ENCODE measurements at regions not wholly inside any gene's neighbourhood (a gene's known extent, or its start where the extent isn't known, plus 50 kb on each side); places are given as distances from the start of the nearest gene placed in this dataset.

DNA sequence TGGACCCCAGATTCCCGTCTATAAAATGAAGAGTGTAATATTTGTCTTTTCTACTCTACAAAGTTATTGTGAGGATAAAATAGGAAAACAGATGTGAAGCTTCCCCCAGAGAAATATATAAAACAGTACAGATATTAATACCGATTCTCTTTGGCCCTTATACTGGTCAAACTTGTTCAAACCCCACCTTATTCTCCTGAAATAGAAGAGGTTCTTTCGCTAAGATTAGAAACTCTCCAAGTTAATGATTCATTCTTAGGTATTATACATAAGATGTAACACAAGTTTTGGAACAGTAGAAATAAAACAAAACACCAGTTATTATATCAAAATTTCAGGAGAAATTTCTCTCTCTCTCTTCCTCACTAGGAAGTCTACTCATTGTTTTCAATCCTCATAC is 852.4 kb upstream of the ADAMTS5 start:
- no peaks in the 10 kb centered on the region for H3K36me3 Mint-ChIP-seq
- H3K27ac Mint-ChIP-seq = no peak overlapping the region
- H3K4me3 Mint-ChIP-seq = no peak overlapping the region
- no peaks in the 10 kb centered on the region for H3K9me3 Mint-ChIP-seq
- no peaks in the 10 kb centered on the region for H3K4me1 Mint-ChIP-seq
- no peaks in the 10 kb centered on the region for H3K27me3 Mint-ChIP-seq

DNA sequence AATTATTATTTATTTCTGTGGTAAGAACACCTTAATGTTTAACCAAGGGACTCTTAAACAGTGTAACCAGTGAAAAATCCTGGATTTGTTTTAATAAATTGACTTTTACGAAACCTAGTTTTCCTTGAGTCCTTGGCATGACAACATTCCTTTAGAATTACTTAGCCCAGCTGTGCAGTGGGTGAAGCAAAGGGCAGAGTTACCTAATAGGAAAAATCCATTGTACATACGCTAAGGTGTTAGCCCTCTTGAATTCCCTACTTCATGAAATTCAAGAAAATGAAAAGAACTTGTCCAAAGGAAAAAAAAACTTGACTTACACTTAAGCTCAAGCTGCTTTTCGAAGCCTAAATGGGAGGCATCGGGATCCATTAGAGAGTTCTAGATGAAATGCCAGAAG is 852.0 kb upstream of the ADAMTS5 start:
- Mint-ChIP-seq H3K27me3 (no peaks in the 10 kb centered on the region), H3K9me3 (no peaks in the 10 kb centered on the region), H3K4me3 (no peak overlapping the region), H3K27ac (no peak overlapping the region), H3K4me1 (no peaks in the 10 kb centered on the region), H3K36me3 (no peaks in the 10 kb centered on the region)

DNA sequence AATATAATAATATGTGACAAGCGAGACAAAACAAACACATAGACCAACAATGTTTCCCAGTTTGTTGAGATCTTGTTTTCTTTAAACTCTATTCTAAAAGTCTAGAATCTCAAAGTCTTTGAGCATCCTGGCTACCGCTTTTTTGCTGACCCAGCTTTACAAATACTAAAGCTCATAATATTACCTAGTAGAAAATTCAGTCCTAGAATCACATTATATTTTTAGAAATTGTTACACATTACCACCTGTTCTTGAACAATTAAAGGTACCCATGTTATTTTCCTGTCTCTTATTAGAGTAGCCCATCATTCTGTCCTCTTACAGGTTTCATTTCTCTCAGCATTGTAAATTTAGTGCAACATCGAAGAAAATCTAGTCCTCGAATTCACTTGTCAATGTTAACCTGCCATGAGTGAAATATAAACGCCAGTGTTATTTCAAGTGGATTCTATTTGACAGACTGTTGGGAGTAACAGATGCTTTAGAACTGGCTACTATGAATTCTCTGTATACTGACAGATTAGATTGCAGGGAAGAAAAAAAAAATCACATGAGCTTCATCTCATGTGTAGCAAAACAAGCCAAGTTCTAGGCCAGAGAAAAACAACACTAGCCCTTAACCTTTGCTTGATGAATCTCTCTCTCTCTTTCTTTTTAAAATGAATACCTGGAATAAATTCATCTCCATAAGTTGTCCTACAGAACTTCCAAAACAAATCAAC is 851.2 kb upstream of the ADAMTS5 start:
- Mint-ChIP-seq H3K9me3 (no peaks in the 10 kb centered on the region), H3K36me3 (no peaks in the 10 kb centered on the region), H3K27ac (no peak overlapping the region), H3K27me3 (no peaks in the 10 kb centered on the region), H3K4me3 (no peak overlapping the region), H3K4me1 (no peaks in the 10 kb centered on the region)

DNA sequence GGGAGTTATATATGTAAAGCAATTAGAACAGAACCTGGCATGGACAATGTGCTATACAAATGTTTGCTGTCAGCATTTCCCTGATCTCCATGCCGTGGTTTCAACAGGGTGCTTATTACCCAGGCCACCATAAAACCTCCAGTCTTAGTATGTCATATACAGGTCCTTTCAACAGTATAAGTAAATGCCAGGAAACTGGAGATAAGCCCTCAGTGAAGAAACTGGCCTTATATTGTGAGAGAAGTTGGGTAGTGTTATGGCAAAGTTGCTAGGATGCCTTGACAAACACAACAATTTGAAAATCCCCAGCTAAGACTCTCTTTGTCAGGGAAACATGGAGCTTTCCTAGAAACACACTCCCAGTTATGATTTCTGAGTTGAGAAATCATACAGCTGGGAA is 850.2 kb upstream of the ADAMTS5 start:
- Mint-ChIP-seq H3K36me3 (no peaks in the 10 kb centered on the region), H3K9me3 (no peaks in the 10 kb centered on the region), H3K4me3 (no peak overlapping the region), H3K27ac (no peak overlapping the region), H3K27me3 (no peaks in the 10 kb centered on the region), H3K4me1 (no peaks in the 10 kb centered on the region)

DNA sequence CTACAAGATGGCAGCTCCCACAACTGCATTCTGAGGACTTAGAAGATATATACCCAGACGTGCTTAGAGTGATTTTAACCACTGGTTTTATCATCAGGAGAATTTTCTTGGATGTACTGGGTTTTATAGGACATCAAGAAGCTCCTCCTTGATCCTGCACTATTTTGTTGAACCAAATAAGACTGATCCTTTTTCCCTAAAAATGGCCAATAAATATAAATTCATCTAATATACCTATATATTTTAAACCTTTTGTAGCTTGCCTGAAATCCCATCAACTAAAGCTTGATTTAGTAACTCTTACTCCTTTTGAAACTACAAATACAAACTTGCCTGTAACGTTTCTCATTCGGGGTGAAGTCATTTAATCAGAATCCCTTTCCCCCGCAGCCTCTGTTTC is 849.4 kb upstream of the ADAMTS5 start:
- Mint-ChIP-seq H3K4me1 (no peaks in the 10 kb centered on the region), H3K27me3 (no peaks in the 10 kb centered on the region), H3K36me3 (no peaks in the 10 kb centered on the region), H3K27ac (no peak overlapping the region), H3K4me3 (no peak overlapping the region), H3K9me3 (no peaks in the 10 kb centered on the region)

DNA sequence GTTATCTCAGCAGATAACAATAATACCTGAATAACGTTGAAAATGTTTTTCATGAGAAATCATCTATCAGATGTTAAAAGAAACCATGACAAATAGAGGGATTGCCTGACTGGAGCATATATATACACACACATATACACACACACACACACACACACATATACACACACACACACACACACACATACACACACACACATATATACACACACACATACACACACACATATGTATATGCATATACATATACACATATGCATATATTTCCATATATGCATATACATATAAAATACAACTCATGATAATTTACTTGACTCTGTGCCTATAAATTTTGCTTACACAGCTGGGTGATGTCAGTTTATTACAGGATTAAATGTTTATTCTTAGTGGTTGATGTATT is 847.3 kb upstream of the ADAMTS5 start:
- no peak overlapping the region for H3K27ac Mint-ChIP-seq
- no peaks in the 10 kb centered on the region for H3K9me3 Mint-ChIP-seq
- H3K4me1 Mint-ChIP-seq = no peaks in the 10 kb centered on the region
- no peaks in the 10 kb centered on the region for H3K27me3 Mint-ChIP-seq
- no peak overlapping the region for H3K4me3 Mint-ChIP-seq
- no peaks in the 10 kb centered on the region for H3K36me3 Mint-ChIP-seq

DNA sequence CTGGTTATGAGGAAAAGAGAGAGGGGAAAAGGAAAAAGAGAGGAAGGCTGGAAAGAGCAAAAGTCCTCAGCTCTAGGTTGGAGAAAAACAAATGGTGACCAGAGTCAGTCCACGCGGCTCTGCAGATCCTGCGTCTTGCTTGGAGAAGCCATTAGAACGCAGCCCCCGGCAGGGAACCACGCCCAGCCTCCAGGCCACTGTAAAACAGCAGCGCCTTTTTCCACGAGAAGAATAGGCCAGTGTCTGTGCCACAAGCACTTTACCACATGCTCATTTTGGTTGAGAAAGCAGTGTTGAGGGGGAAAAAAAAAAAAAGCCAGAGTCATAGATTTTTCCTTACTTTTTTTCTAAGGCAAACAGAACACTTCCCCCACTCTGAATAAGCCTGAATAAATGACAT is 846.9 kb upstream of the ADAMTS5 start:
- no peaks in the 10 kb centered on the region for H3K9me3 Mint-ChIP-seq
- H3K27me3 Mint-ChIP-seq = no peaks in the 10 kb centered on the region
- H3K27ac Mint-ChIP-seq = no peak overlapping the region
- H3K4me3 Mint-ChIP-seq = no peak overlapping the region
- H3K36me3 Mint-ChIP-seq = no peaks in the 10 kb centered on the region
- H3K4me1 Mint-ChIP-seq = no peaks in the 10 kb centered on the region

DNA sequence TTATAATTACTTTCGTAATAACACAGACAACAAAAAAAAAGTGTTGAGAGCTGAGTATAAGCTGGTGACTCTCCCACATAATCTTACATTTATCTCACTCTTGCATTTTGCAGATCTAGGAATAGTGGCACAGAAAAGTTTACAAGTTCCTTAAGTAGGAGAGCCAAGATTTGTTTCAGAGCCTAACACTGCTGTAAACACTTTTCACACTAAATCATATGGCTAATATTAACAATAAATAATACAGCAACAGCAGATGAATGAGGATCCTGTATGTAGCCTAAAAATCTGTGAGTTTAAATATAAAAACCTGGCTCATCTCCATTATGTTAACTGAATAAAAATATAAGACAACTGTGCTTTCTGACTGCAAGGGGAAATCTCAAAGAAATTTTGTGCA is 846.5 kb upstream of the ADAMTS5 start:
- no peak overlapping the region for H3K27ac Mint-ChIP-seq
- no peaks in the 10 kb centered on the region for H3K27me3 Mint-ChIP-seq
- no peak overlapping the region for H3K4me3 Mint-ChIP-seq
- no peaks in the 10 kb centered on the region for H3K36me3 Mint-ChIP-seq
- H3K9me3 Mint-ChIP-seq = no peaks in the 10 kb centered on the region
- H3K4me1 Mint-ChIP-seq = no peaks in the 10 kb centered on the region

DNA sequence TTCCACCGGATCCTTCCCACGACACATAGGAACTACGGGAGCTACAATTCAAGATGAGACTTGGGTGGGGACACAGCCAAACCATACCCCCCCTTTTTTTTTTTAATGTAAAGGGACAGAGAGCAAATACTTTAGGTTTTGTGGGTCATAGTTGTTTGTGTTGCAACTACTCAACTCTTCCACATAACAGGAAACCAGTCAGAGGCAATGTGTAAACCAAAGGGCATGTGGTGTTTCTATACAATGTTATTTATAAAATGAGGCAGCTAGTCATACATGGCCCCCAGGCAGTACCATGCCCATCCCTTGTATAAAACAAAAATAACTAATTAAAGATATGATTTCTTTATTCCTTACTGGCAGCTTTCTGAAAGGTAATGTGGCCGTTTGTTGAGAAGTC is 845.4 kb upstream of the ADAMTS5 start:
- H3K9me3 Mint-ChIP-seq = no peaks in the 10 kb centered on the region
- H3K27ac Mint-ChIP-seq = no peak overlapping the region
- H3K4me1 Mint-ChIP-seq = no peaks in the 10 kb centered on the region
- H3K4me3 Mint-ChIP-seq = no peak overlapping the region
- no peaks in the 10 kb centered on the region for H3K27me3 Mint-ChIP-seq
- H3K36me3 Mint-ChIP-seq = no peaks in the 10 kb centered on the region

DNA sequence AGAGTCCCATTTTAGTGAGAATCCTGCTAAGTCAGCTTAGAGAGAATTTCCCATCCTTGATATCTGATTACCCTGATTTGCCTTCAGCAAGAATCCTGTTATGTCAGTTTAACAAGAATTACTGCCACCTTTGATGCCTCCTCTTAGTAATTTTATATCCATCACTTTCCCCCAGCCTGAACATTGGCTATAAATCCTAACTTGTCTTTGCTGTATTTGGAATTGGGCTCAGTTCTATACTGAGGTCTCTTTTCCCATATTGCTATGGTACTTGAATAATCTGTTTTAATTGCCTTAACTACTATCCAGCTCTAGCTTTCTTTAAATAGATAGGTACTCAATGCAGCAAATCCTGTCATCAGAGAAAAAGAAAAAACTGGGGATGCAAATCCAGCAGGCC is 842.0 kb upstream of the ADAMTS5 start:
- Mint-ChIP-seq H3K27me3 (no peaks in the 10 kb centered on the region), H3K9me3 (no peaks in the 10 kb centered on the region)

DNA sequence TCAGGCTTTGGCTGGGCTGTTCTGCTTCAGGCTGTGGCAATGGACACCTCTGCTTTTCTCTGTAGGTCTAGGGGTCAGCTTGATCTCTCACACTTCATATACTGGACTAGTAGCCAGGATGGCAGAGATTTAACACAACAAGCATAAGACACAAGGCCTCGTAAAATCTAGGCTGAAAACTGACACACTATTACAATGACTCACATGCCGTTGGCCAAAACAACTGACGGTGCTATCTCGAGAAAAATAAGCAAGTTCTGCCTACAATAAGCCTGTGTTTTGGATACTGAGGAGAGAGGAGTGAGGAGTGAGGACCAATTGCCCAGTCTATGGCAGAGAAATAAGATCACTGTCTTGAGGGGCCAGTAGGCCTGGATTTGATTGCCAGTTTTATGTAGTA is 840.7 kb upstream of the ADAMTS5 start:
- no peaks in the 10 kb centered on the region for H3K36me3 Mint-ChIP-seq
- no peaks in the 10 kb centered on the region for H3K4me1 Mint-ChIP-seq
- H3K9me3 Mint-ChIP-seq = no peaks in the 10 kb centered on the region
- no peak overlapping the region for H3K4me3 Mint-ChIP-seq
- no peak overlapping the region for H3K27ac Mint-ChIP-seq
- H3K27me3 Mint-ChIP-seq = no peaks in the 10 kb centered on the region

More for the DNA sequence above, 842.0 kb upstream of the ADAMTS5 start:
- Mint-ChIP-seq H3K4me1 (no peaks in the 10 kb centered on the region), H3K4me3 (no peak overlapping the region), H3K36me3 (no peaks in the 10 kb centered on the region), H3K27ac (no peak overlapping the region)

DNA sequence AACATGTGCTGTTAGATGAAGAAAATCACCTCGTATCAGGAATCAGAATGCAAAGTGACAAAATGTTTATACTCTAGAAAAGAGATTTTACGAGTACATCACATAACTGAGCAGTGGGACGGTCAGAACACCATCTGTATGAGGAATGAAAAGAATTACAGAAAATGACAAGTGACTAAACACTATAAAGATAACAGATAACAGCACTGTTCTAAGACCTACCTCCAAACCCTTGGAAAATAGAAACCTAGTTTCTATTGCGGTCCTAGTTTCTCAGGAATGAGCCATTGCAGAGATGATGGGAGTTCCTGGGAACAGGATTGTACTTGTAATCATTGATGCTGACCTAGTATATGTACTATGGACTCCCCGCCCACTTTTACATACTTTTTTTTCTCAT is 839.4 kb upstream of the ADAMTS5 start:
- no peaks in the 10 kb centered on the region for H3K9me3 Mint-ChIP-seq
- no peak overlapping the region for H3K4me3 Mint-ChIP-seq
- H3K27me3 Mint-ChIP-seq = no peaks in the 10 kb centered on the region
- no peak overlapping the region for H3K27ac Mint-ChIP-seq
- no peaks in the 10 kb centered on the region for H3K36me3 Mint-ChIP-seq
- no peaks in the 10 kb centered on the region for H3K4me1 Mint-ChIP-seq

DNA sequence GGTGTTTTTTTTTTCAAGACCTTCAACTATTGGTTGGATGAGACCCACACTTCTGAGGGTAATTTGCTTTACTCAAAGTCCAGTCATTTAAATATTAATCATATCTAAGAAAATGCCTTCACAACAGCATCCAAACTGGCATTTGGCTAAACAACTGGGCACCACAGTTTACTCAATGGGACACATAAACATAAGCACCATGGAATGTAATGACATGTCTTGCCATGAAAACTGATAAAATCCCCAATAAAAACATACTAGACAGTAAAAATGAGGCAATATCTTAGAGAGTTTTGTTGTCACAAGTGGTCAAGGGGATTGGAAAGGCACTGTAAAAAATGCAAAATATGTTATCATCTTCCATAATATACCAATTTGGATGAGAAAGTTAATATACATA is 838.8 kb upstream of the ADAMTS5 start:
- Mint-ChIP-seq H3K27ac (no peak overlapping the region), H3K36me3 (no peaks in the 10 kb centered on the region), H3K27me3 (no peaks in the 10 kb centered on the region), H3K4me1 (no peaks in the 10 kb centered on the region), H3K4me3 (no peak overlapping the region), H3K9me3 (no peaks in the 10 kb centered on the region)

DNA sequence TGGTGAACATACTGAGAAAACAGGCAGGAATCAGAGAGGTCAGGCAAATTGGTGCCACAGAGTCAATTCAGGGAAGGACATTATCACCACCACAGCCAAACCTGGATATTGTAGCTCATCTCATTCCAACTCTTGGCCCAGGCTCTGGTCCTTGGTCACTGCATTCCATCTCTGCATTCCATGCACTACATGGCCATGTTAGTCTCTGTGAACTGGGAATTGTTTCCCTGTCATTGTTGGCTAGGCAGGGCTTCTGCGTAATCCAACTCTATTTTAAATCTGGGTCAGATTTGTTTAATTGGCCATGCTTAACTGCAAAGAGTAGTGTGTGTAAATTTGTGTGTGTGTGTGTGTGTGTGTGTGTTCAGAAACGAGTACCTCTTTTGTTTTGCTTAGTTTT is 837.6 kb upstream of the ADAMTS5 start:
- no peak overlapping the region for H3K4me3 Mint-ChIP-seq
- no peaks in the 10 kb centered on the region for H3K4me1 Mint-ChIP-seq
- no peak overlapping the region for H3K27ac Mint-ChIP-seq
- no peaks in the 10 kb centered on the region for H3K9me3 Mint-ChIP-seq
- H3K36me3 Mint-ChIP-seq = no peaks in the 10 kb centered on the region
- no peaks in the 10 kb centered on the region for H3K27me3 Mint-ChIP-seq

DNA sequence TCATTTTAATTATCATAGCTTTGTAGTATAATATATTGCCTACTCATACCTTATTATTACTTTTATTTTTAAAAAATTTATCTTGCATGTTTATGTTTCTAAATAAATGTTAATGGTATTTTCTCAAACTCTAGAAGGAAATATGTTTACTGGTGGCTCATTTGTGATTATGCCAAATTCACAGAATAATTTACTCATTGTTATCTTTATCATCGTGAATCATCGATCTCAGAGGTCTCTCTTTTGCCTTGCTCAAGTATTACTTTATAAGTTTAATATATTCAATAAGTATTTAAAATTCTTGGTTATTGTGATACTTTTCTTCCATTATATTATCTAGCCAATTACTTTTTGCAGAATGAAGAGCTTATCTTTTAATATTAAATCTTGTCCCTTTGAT is 836.7 kb upstream of the ADAMTS5 start:
- Mint-ChIP-seq H3K9me3 (no peaks in the 10 kb centered on the region), H3K36me3 (no peaks in the 10 kb centered on the region)

DNA sequence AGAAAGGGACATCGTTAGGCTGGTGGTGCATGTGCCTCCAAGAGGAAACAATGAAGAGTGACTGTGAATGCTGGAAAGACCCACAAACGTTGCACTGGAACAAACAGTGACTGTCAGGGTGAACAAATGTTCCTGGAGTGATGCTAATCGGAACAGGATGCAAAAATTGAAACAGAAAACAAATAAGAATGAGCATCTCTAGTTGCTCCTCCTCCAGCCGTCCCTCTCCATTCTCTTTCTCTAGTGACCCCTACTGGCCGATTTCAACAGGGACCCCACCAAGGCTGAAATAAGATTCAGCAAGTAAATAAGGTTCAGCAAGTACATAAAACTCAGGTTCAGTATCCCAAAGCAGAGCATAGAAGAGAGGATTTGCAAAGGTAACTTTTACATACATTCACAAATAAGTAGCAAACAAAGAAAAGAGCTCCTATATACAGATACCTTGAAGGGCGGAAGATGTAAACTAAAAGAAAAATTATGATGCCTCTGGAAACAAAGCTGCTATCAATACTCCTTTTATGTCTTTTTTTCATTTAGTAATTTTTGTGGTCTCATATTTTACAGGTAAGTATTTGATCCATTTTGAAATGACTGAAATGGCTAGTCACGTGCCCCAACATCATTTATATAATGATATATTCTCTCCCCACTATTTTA is 836.1 kb upstream of the ADAMTS5 start:
- H3K4me1 Mint-ChIP-seq = no peaks in the 10 kb centered on the region

More for the DNA sequence above, 836.7 kb upstream of the ADAMTS5 start:
- no peak overlapping the region for H3K27ac Mint-ChIP-seq
- no peak overlapping the region for H3K4me3 Mint-ChIP-seq
- H3K4me1 Mint-ChIP-seq = no peaks in the 10 kb centered on the region
- no peaks in the 10 kb centered on the region for H3K27me3 Mint-ChIP-seq

DNA sequence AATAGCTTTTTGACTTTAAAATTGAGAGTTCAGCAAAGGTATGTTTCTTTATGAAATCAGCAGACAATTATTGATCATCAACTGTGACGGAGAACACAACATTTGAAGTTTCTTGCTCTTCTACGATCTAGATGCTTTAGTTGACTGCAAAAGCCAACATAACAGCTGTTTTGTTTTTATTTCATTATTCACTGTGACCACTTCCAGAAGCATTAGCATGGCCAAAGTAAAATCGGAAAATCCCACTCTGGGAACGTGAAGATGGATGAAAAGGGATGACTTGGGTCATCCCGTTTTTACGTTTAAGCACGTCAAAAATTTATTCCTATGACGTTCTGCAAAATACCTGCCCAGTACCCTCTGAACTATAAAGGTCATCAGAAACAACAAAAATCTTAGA is 833.0 kb upstream of the ADAMTS5 start:
- Mint-ChIP-seq H3K4me1 (no peaks in the 10 kb centered on the region), H3K27ac (no peak overlapping the region), H3K27me3 (no peaks in the 10 kb centered on the region), H3K4me3 (no peak overlapping the region), H3K9me3 (no peaks in the 10 kb centered on the region), H3K36me3 (no peaks in the 10 kb centered on the region)

More for the DNA sequence above, 836.1 kb upstream of the ADAMTS5 start:
- no peaks in the 10 kb centered on the region for H3K36me3 Mint-ChIP-seq
- no peaks in the 10 kb centered on the region for H3K27me3 Mint-ChIP-seq
- no peak overlapping the region for H3K4me3 Mint-ChIP-seq
- no peaks in the 10 kb centered on the region for H3K9me3 Mint-ChIP-seq
- no peak overlapping the region for H3K27ac Mint-ChIP-seq

All from activated naive CD4-positive, alpha-beta T cell treated with anti-CD3 and anti-CD28 coated beads, Interleukin-2, amount 50 U/mL, for 24 hours (primary cell).